ENCODE measurements at regions not wholly inside any gene's neighbourhood (a gene's known extent, or its start where the extent isn't known, plus 50 kb on each side); places are given as distances from the start of the nearest gene placed in this dataset.

- ChIA-PET POLR2A (interaction anchor here (0.5 kb wide), 1 partner anchor 636 kb away, joined by 3 read pairs; no protein-coding TSS in a partner anchor), CTCF (no interaction called here), RAD21 (ENCODE audit: low non-redundant PET in 1 of 2, low total read pairs in 2 of 2, uncharacterized antibody in 2 of 2, unreplicated experiment in 2 of 2) (no interaction called here)
- TF ChIP-seq FOSL1 (IDR thresholded peaks at IDR 0.05; ENCODE audit: low read depth) = no peak
- no peak for TF ChIP-seq EGR1 (IDR thresholded peaks at IDR 0.05; ENCODE audit: low read depth)
- TF ChIP-seq MAX (IDR thresholded peaks at IDR 0.05) = no peak
- TF ChIP-seq, protein P1, sequence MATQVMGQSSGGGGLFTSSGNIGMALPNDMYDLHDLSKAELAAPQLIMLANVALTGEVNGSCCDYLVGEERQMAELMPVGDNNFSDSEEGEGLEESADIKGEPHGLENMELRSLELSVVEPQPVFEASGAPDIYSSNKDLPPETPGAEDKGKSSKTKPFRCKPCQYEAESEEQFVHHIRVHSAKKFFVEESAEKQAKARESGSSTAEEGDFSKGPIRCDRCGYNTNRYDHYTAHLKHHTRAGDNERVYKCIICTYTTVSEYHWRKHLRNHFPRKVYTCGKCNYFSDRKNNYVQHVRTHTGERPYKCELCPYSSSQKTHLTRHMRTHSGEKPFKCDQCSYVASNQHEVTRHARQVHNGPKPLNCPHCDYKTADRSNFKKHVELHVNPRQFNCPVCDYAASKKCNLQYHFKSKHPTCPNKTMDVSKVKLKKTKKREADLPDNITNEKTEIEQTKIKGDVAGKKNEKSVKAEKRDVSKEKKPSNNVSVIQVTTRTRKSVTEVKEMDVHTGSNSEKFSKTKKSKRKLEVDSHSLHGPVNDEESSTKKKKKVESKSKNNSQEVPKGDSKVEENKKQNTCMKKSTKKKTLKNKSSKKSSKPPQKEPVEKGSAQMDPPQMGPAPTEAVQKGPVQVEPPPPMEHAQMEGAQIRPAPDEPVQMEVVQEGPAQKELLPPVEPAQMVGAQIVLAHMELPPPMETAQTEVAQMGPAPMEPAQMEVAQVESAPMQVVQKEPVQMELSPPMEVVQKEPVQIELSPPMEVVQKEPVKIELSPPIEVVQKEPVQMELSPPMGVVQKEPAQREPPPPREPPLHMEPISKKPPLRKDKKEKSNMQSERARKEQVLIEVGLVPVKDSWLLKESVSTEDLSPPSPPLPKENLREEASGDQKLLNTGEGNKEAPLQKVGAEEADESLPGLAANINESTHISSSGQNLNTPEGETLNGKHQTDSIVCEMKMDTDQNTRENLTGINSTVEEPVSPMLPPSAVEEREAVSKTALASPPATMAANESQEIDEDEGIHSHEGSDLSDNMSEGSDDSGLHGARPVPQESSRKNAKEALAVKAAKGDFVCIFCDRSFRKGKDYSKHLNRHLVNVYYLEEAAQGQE (IDR thresholded peaks at IDR 0.05; ENCODE audit: low read depth) = no peak
- TF ChIP-seq CEBPB (IDR thresholded peaks at IDR 0.05; ENCODE audit: low read depth) = no peak
- no peak for TF ChIP-seq JUND (IDR thresholded peaks at IDR 0.05)
- TF ChIP-seq ZNF274 (IDR thresholded peaks at IDR 0.05; ENCODE audit: low read depth, low read length) = no peak
- no peak for TF ChIP-seq EZH2phosphoT487 (IDR thresholded peaks at IDR 0.05; ENCODE audit: borderline replicate concordance)
- TF ChIP-seq CBX3 (IDR thresholded peaks at IDR 0.05; ENCODE audit: low read depth) = no peak
- TF ChIP-seq SRF (IDR thresholded peaks at IDR 0.05; ENCODE audit: low read depth) = no peak
- TF ChIP-seq TCF7L2 (IDR thresholded peaks at IDR 0.05; ENCODE audit: borderline replicate concordance, extremely low read depth, insufficient read depth, insufficient read length) = no peak
- no peak for TF ChIP-seq ZBTB33 (IDR thresholded peaks at IDR 0.05; ENCODE audit: extremely low read depth, insufficient replicate concordance, low read length)
- Histone ChIP-seq H2AFZ (ENCODE audit: low read depth, low read length, poor library complexity, severe bottlenecking) (no peak overlapping the region), H3K9me2 (ENCODE audit: insufficient read depth) (no peaks in the 10 kb centered on the region), H3K4me3 (replicated peaks in 1 of 2; ENCODE audit: low read depth in 1 of 2, low read length in 2 of 2) (no peak overlapping the region), H3K27me3 (ENCODE audit: insufficient read depth, low read length) (no peaks in the 10 kb centered on the region), H3K4me2 (ENCODE audit: low read length) (no peak overlapping the region), H3K9ac (ENCODE audit: low read length) (no peak overlapping the region), H3K4me1 (ENCODE audit: control insufficient read depth in 1 of 2, insufficient read depth in 2 of 2, low read length in 2 of 2) (no peaks in the 10 kb centered on the region), H3K36me3 (ENCODE audit: control insufficient read depth in 1 of 2, insufficient read depth in 2 of 2, low read length in 2 of 2) (no peaks in the 10 kb centered on the region), H3K9me3 (ENCODE audit: control insufficient read depth in 1 of 2, insufficient read depth in 1 of 2, low read depth in 1 of 2, low read length in 2 of 2) (no peaks in the 10 kb centered on the region), H3K27ac (ENCODE audit: low read depth, low read length) (no peak overlapping the region), H3K79me2 (ENCODE audit: insufficient read depth, low read length) (no peaks in the 10 kb centered on the region), H4K20me1 (ENCODE audit: insufficient read depth) (no peaks in the 10 kb centered on the region)
- no peak for DNase-seq (ENCODE audit: low read depth, low spot score)
- no TSS peak for BruUV-seq (replicated peaks)
- intact Hi-C loops (cut with micrococcal nuclease) = no loop called here
- ATAC-seq = no peak
These were observed 178.7 kb upstream of the FBXL17 start for GRCh38 chr5:108560581-108560980.
